OCI-LY3 (cell line): ENCODE measurements at regions not wholly inside any gene's neighbourhood (a gene's known extent, or its start where the extent isn't known, plus 50 kb on each side); places are given as distances from the start of the nearest gene placed in this dataset.

Experiments used
- CTCF ChIP-seq: fragments of 200-600, 300-600 bp; sonication (generic); IDR thresholded peaks from 2 replicates; pipeline ENCODE4 v1.5.1; 2014; ENCODE audit warnings: antibody characterized with exemption, low read length, low read depth
- EZH2phosphoT487 ChIP-seq: fragments of 200-600 bp; shearing (Covaris generic); IDR thresholded peaks from 2 replicates; pipeline ENCODE4 v1.6.1; 2018; ENCODE audit warnings: antibody characterized with exemption, mixed run types, low read depth

GRCh38 chr7:114150689-114151088 is 231.9 kb upstream of the PPP1R3A start:
- TF ChIP-seq CTCF (no peak), EZH2phosphoT487 (no peak)
